Fibroblast of peridontal ligament (primary cell): ENCODE measurements at regions not wholly inside any gene's neighbourhood (a gene's known extent, or its start where the extent isn't known, plus 50 kb on each side); places are given as distances from the start of the nearest gene placed in this dataset.

Experiments used
- DNase-seq: peaks from one replicate; pipeline ENCODE4 v3.0.0-alpha.2; 2010; ENCODE audit errors: extremely low read depth

DNA sequence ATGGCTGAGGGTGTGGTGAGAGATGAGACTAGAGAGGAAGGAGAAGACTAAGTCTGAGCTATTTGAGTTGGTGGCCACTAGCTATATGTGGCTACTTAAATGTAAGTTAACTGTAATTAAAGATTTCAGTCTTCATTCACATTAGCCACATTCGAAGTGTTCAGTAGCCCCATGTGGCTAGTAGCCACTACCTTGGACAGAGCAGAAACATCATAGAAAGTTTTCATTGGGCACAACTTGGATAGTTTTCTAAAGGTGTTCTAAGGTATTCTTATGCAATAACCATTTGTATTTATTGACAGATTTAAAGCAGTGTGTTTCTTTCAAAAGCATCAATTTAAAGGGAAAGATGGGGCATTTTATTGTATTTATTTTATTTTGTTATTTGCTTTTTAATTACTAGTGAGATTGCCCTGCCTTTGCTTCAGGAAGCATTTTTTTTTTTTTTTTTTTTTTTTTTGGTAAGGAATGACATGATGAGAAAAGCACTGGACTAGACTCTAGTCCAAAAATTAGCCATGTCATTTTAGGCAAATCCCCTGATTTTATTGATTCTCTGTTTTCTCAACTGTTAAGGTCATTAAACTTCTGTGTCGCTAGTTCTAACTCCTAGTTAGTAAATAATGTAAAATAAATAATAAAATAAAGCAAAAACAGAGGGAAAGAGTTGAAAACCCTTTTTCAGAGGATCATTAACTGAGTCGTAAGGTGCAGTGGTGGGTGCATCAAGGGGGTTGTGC is 153.0 kb upstream of the ROBO2 start:
- DNase-seq, result no peak

- no peak for DNase-seq
Measured at GRCh38 chr3:76888856-76889255, 151.0 kb upstream of the ROBO2 start.

- no peak for DNase-seq
Measured at GRCh38 chr3:76889911-76890310, 150.0 kb upstream of the ROBO2 start.

GRCh38 chr3:76897076-76897475 is 142.8 kb upstream of the ROBO2 start:
- DNase-seq, result no peak

DNA sequence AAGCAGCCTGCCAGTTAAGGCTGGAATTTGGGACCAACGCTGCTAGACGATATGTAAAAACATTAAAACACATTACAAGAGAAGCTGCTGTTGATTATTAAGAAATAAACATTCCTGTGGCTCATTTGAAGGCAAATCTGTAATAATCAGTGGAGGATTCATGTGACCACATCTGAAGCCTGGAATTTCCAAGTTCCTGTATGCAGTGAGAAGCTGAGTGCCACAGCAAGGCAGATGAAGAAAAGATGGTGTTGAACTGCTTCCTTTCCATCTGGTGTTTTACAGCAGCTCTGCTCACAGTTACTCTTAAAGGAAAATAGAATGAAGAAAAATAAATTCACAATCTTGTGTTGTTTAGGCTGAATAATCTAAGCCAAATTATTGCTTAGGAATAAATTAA is 139.3 kb upstream of the ROBO2 start:
- DNase-seq, result no peak

DNA sequence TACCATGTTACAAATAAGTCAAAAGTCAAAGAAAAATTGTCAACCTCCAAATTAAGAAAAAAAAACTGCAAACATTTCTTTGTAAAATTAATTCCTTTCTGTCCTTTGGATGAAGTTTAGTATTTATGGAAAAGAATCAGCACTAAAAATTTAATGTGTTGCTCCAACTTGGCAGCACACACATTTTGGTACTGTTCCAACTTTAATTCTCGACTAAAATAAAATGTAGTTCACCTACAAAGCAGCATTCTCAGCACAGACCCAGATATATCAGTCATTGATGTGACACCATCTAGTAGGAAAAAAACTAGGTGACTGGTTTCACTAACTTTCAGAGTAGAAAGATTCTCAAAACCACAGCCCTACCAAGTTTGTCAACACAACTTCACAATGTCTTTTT is 131.7 kb upstream of the ROBO2 start:
- no peak for DNase-seq

DNA sequence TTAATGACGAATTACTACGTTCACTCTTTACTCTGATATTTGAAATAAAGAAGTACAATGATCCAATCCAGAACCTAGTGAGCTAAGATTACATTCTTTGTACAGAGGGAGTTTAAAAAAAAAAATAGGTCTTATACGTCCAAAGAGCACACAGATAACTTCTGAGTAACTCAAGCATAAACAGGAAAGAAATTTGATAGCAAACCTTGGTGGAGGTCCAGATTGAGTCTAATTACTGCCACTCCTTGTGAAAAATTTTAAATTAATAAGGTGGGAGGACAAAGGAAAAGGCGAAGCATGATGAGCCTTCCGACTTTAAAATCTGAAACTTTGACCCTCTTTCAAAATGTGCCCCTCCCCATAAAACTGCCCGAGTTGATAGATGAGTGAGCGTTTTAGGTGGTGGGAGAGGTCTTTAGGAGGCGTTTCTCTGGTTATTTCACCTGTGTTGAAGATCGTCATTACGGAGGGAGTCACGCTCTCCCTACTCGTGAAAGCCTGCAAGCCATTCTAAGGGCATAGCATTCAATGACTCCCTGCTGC is 127.0 kb upstream of the ROBO2 start:
- DNase-seq, result no peak

- DNase-seq, result no peak
Measured at GRCh38 chr3:76917436-76917835, 122.5 kb upstream of the ROBO2 start.

DNA sequence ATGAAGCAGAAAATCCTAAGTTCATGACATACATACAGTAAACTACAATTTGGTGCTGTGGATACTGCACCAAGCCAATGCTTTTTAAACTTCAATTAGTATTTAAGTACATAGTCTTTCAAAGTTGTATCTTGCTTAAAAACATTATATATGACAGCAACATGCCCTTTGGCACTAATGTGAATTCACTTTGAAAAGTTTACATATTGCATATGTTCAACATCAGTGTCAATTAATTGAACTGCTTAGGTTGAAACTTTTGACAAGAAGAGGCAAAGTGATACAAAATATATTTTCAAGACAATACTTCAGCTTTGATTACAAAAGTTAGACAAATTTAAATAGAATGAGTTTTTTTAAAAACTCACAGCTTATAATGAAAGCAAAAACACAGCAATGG is 119.4 kb upstream of the ROBO2 start:
- DNase-seq, result no peak

GRCh38 chr3:76923485-76923884 is 116.4 kb upstream of the ROBO2 start:
- no peak for DNase-seq

GRCh38 chr3:76930712-76931111 is 109.2 kb upstream of the ROBO2 start:
- DNase-seq, result no peak

DNA sequence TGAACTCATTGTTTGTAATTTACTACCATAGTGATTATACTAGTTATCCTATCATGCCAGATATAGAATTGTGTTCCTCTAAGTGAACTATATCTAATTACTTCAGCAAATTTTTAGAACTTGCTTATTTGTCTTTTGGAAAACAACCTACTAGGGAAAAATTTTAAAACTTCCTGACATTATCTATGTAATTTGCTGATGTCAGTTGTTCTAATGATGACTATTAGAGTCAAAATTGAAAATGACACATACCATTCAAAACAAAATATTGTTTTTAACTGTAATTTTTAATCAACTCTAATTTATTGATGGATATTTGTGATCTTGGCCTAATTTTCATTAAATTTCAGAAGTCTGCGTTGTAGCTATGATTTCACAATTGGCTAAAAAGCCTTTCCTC is 106.7 kb upstream of the ROBO2 start:
- DNase-seq, result no peak

- no peak for DNase-seq
Measured at GRCh38 chr3:76938962-76939361, 100.9 kb upstream of the ROBO2 start.

GRCh38 chr3:76940181-76940770 is 99.6 kb upstream of the ROBO2 start:
- DNase-seq, result no peak

- no peak for DNase-seq
Measured at GRCh38 chr3:76941376-76941775, 98.5 kb upstream of the ROBO2 start.

DNA sequence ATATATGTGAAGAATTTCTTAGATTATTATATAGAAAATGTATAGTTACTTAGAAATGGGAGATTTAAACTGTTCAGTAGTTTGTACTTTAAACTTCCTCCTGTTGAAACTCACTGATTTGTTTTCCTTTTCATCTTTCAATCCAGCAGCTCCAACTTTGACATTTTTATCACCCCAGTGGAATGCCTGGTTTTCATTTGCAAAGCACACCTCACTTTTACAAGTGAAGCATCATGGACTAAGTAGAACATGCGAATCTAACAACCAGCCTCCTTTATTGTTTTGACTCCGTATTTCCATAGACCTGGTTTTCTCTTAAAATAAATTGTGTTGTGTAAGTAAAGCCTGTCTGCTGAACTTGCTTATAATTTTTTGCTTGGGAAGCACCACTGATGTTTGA is 97.8 kb upstream of the ROBO2 start:
- DNase-seq, result no peak

DNA sequence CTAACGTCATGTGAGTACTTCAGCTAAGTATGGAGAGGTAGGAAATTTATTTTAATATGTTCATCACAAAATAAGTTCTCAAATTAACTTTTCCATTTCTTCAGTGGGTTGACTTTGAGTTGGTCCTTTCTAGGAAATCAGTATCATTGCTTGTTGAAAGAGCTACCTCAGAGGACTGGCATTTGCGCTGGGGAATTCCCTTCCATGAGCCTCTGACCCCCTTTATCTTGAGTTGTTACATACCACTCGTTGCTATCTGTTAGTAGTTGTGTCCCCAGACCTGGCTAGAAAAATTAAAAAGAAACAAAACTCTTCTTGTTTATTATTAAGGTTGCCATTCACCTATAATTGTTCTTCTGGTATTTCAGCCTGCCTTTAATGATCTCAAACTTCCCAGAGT is 96.8 kb upstream of the ROBO2 start:
- DNase-seq, result no peak

DNA sequence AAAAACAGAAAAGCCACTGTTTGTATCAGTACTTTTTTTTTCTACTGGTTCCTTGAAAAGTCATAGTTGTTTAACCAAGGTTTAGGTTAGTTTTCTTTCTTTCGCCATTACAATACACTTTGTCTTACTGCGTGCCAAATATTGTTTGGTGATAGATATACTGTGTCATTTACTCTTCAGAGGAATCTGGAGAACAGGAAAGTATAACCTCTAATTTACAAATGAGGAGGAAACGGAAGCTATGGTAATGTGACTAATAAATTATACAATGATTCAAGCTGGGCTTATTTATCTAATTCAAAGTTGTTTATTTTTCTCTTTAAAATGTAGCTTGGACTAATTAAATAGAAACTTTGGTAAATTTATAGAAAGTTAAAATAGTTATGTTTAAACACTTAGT is 96.2 kb upstream of the ROBO2 start:
- no peak for DNase-seq

GRCh38 chr3:76949033-76949432 is 90.9 kb upstream of the ROBO2 start:
- no peak for DNase-seq

DNA sequence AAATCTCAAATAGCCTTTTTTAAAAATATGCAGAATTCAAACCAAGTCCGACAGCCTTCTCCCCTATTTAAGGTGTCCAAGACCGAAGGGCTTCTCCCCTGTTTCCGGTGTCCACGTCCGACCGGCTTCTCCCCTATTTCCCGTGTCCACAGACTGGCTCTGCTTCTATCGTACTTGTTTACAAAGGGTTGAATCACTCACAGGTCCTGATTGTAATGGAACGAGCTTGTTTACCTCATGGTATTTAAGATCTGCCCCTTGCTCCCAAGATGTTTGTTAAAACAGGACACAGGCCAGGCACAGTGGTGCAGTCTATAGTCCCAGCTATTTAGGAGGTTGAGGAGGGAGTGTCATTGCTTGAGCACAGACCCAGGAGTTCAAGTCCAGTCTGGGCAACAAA is 90.4 kb upstream of the ROBO2 start:
- DNase-seq, result no peak

DNA sequence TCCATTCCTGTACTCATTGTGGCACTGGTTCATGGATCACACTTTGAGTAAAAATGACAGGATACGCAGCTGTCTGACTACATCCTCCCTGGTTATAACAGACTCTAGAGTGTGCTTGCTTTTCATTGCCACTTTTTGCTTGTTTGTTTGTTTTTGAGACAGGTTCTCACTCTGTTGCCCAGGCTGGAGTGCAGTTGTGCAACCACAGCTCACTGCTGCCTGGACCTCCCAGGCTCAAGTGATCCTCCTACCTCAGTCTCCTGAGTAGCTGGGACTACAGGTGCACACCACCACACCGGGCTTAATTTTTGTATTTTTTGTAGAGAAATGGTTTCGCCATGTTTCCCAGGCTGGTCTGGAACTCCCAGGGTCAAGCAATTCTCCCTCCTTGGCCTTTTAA is 89.3 kb upstream of the ROBO2 start:
- DNase-seq, result no peak

- no peak for DNase-seq
Measured at GRCh38 chr3:76954412-76954811, 85.5 kb upstream of the ROBO2 start.

- no peak for DNase-seq
Measured at GRCh38 chr3:76958274-76958673, 81.6 kb upstream of the ROBO2 start.

GRCh38 chr3:76958861-76959260 is 81.0 kb upstream of the ROBO2 start:
- no peak for DNase-seq
